HEK293T (cell line): ENCODE measurements at regions not wholly inside any gene's neighbourhood (a gene's known extent, or its start where the extent isn't known, plus 50 kb on each side); places are given as distances from the start of the nearest gene placed in this dataset.

Experiments used
- CTCF ChIA-PET: fragments of 350-600 bp; formaldehyde crosslinking; extraction: SDS; loops from one replicate; lab custom pipeline; 2021; ENCODE audit warnings: antibody characterized with exemption, inconsistent platforms; lab: Yijun Ruan, JAX
- POLR2A ChIA-PET: fragments of 350-600 bp; formaldehyde crosslinking; extraction: SDS; loops from one replicate; lab custom pipeline; 2020; ENCODE audit warnings: antibody characterized with exemption, inconsistent platforms; lab: Yijun Ruan, JAX
- DNase-seq: peaks from one replicate; pipeline ENCODE4 v3.0.0; 2012; ENCODE audit warnings: mixed read lengths; ENCODE audit errors: extremely low spot score
- ARNT ChIP-seq: fragments of 450-650 bp; IDR thresholded peaks from 2 replicates; pipeline ENCODE4 v1.6.1; 2017; ENCODE audit warnings: mild to moderate bottlenecking
- BHLHE40 ChIP-seq: fragments of 450-650 bp; IDR thresholded peaks from 2 replicates; pipeline ENCODE4 v1.6.1; 2016; ENCODE audit warnings: mild to moderate bottlenecking, moderate library complexity, borderline replicate concordance
- CTBP1 ChIP-seq: fragments of 450-650 bp; IDR thresholded peaks from 2 replicates; pipeline ENCODE4 v1.6.1; 2016; ENCODE audit warnings: borderline replicate concordance
- ELF4 ChIP-seq: fragments of 450-650 bp; IDR thresholded peaks from 2 replicates; pipeline ENCODE4 v1.6.1; 2017; ENCODE audit warnings: antibody characterized with exemption
- FOXA1 ChIP-seq: fragments of 450-650 bp; IDR thresholded peaks from 2 replicates; pipeline ENCODE4 v1.6.1; 2016; ENCODE audit warnings: mild to moderate bottlenecking
- FOXK2 ChIP-seq: fragments of 450-650 bp; IDR thresholded peaks from 2 replicates; pipeline ENCODE4 v1.6.1; 2016; ENCODE audit warnings: mild to moderate bottlenecking
- FOXM1 ChIP-seq: fragments of 450-650 bp; IDR thresholded peaks from 2 replicates; pipeline ENCODE4 v1.6.1; 2017; ENCODE audit warnings: mild to moderate bottlenecking, borderline replicate concordance
- HDGF ChIP-seq: fragments of 450-650 bp; IDR thresholded peaks from 2 replicates; pipeline ENCODE4 v1.6.1; 2017; ENCODE audit warnings: antibody characterized with exemption, borderline replicate concordance
- L3MBTL2 ChIP-seq: fragments of 450-650 bp; conservative IDR thresholded peaks from 2 replicates; pipeline ENCODE4 v1.6.1; 2016; ENCODE audit warnings: mild to moderate bottlenecking
- LEF1 ChIP-seq: fragments of 450-650 bp; IDR thresholded peaks from 2 replicates; pipeline ENCODE4 v1.6.1; 2017; ENCODE audit warnings: mild to moderate bottlenecking, borderline replicate concordance
- NFRKB ChIP-seq: fragments of 450-650 bp; IDR thresholded peaks from 2 replicates; pipeline ENCODE4 v1.6.1; 2016; ENCODE audit warnings: mild to moderate bottlenecking, moderate library complexity
- SP1 ChIP-seq: fragments of 450-650 bp; IDR thresholded peaks from 2 replicates; pipeline ENCODE4 v1.6.1; 2017
- SUZ12 ChIP-seq: fragments of 450-650 bp; IDR thresholded peaks from 2 replicates; pipeline ENCODE4 v1.6.1; 2016; ENCODE audit warnings: mild to moderate bottlenecking
- TARDBP ChIP-seq: fragments of 450-650 bp; IDR thresholded peaks from 2 replicates; pipeline ENCODE4 v1.6.1; 2016
- ZNF384 ChIP-seq: fragments of 450-650 bp; IDR thresholded peaks from 2 replicates; pipeline ENCODE4 v1.6.1; 2016
- TF ChIP-seq, protein P1 (sequence below): fragments of 450-650 bp; IDR thresholded peaks from 2 replicates; pipeline ENCODE4 v1.6.1; 2016

- ChIA-PET CTCF (interaction anchor here (0.9 kb wide), 1 partner anchor 542 kb away, joined by 3 read pairs; no protein-coding TSS in a partner anchor), POLR2A (no interaction called here)
- TF ChIP-seq CTBP1 (no peak), ELF4 (no peak), SUZ12 (no peak), ARNT (no peak), HDGF (no peak)
- DNase-seq: no peak
Observed at GRCh38 chrX:69369999-69370398, 134.1 kb upstream of the NALF2 start.

DNA sequence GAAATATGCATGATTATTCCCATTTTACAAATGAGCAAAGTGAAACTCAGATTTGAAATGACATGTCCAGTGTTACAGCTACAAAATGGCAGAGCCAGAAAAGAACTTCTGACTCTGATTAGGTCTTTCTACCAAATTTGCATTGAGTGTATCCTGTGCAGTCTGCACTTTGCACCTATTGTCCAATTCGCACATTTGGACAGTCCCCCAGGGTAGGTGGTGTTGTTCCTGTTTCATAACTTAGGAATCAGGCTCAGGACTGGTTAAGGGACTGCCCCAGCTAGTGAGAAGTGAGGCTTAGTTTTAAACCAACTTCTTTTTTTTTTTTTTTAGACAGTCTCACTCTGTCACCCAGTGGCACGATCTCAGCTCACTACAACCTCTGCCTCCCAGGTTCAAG, 137.9 kb upstream of the NALF2 start:
- TF ChIP-seq SUZ12 (no peak), ELF4 (no peak), BHLHE40 (no peak), ZNF384 (no peak), CTBP1 (no peak), TARDBP (no peak)
- TF ChIP-seq, protein P1, sequence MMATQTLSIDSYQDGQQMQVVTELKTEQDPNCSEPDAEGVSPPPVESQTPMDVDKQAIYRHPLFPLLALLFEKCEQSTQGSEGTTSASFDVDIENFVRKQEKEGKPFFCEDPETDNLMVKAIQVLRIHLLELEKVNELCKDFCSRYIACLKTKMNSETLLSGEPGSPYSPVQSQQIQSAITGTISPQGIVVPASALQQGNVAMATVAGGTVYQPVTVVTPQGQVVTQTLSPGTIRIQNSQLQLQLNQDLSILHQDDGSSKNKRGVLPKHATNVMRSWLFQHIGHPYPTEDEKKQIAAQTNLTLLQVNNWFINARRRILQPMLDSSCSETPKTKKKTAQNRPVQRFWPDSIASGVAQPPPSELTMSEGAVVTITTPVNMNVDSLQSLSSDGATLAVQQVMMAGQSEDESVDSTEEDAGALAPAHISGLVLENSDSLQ: no peak
- DNase-seq: no peak
- ChIA-PET CTCF (interaction anchor here (0.5 kb wide), 1 partner anchor 71 kb away, joined by 3 read pairs; no protein-coding TSS in a partner anchor), POLR2A (no interaction called here)

GRCh38 chrX:69365755-69366154, 138.4 kb upstream of the NALF2 start:
- DNase-seq: no peak
- TF ChIP-seq SUZ12 (no peak), HDGF (no peak), TARDBP (no peak), FOXM1 (no peak), FOXK2 (no peak), BHLHE40 (no peak), ARNT (no peak), L3MBTL2 (no peak), ELF4 (no peak), SP1 (no peak), LEF1 (no peak), ZNF384 (no peak), NFRKB (no peak), FOXA1 (no peak), CTBP1 (no peak)
- TF ChIP-seq, protein P1: no peak
- ChIA-PET POLR2A (no interaction called here), CTCF (interaction anchor here (0.5 kb wide), 1 partner anchor 71 kb away, joined by 3 read pairs; no protein-coding TSS in a partner anchor)

DNA sequence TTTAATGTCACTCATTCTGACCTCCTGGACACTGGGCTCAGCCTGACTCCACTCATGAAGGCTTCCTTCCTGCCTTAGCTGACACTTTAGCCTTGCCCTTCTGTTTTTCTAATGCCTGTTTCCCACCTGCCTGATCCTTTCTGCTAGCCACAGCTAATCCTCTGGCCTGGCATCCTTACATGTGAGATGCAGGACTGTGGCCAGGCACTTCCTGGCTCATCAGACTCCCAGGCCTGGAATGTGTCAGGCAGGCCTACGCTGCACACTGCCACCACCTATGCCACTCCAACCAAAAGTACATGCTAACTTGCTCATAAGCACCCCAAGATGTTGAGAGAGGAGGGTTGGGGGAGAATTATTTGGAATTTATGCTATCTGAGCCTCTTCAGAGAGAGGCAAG, 138.8 kb upstream of the NALF2 start:
- no peak for DNase-seq
- CTCF ChIA-PET: no interaction called here
- TF ChIP-seq BHLHE40 (no peak), ARNT (no peak), CTBP1 (no peak), LEF1 (no peak), SP1 (no peak), SUZ12 (no peak), ZNF384 (no peak), HDGF (no peak), NFRKB (no peak), FOXA1 (no peak), ELF4 (no peak), FOXK2 (no peak), L3MBTL2 (no peak), TARDBP (no peak), FOXM1 (no peak)
- TF ChIP-seq, protein P1: no peak
- POLR2A ChIA-PET: no interaction called here

- no peak for TF ChIP-seq LEF1
- TF ChIP-seq BHLHE40: no peak
- no peak for TF ChIP-seq L3MBTL2
- TF ChIP-seq ARNT: no peak
- TF ChIP-seq NFRKB: no peak
- no peak for TF ChIP-seq FOXA1
- no peak for TF ChIP-seq TARDBP
- no peak for TF ChIP-seq HDGF
- ChIA-PET POLR2A (no interaction called here), CTCF (interaction anchor here (0.7 to 1.3 kb wide), 2 partner anchors 13 to 24 kb away, joined by 3 to 4 read pairs; no protein-coding TSS in a partner anchor)
- no peak for DNase-seq
Observed at GRCh38 chrX:69362856-69363255, 141.3 kb upstream of the NALF2 start.

DNA sequence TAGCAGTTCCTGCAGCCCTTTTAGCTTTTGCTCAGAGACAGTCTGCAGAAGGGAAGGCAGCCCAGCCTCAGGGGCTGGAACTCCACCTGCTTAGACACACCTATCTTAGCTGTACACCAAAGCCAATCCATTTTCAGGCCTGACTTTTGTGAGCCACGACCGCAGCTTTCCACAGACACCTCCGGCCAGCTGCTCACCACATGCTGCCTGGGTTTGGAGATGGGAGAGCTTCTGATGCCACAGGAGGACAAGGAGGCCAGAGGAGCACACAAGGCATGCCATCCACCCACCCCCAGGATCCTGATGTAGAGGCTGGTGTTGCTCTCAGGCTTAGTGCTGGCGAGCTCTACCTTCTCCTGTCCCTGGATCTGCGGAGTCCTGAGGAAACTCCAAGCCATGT, 141.8 kb upstream of the NALF2 start:
- TF ChIP-seq HDGF: no peak
- ChIA-PET CTCF (interaction anchor here (1.3 kb wide), 1 partner anchor 25 kb away, joined by 4 read pairs; no protein-coding TSS in a partner anchor), POLR2A (no interaction called here)
- DNase-seq: no peak

DNA sequence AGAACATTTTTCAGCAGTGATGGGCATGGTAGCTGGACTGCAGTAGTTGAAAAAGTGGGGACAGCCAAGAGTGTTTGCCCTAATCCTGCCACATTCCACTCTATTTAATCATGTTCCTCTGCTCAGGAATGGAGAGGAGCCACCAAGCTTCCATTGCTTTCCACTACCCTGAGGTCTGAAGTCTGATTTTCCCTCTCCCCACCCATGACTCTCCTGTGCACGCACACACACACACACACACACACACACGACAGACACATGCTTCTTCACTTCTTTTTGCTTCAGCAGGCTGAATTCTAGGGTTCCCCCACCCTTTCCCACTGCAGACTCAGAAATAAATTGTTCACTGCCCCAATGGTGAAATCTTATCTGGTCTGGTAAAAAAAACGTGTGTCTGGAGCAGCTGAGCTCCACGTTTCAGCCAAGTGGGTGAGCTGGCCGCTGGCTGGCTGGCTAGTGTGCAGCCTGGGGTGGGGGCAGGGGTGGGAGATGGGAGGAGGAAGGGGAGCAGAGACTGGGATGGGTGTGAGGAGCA, 142.7 kb upstream of the NALF2 start:
- CTCF ChIA-PET: interaction anchor here (0.6 to 1.3 kb wide), 2 partner anchors 26 to 202 kb away, joined by 3 to 4 read pairs; no protein-coding TSS in a partner anchor
- POLR2A ChIA-PET: no interaction called here
- DNase-seq: no peak
- TF ChIP-seq FOXK2 (no peak), CTBP1 (no peak), SUZ12 (no peak), HDGF (no peak), LEF1 (no peak), SP1 (no peak)
- TF ChIP-seq, protein P1: no peak
